Activated B cell treated with CpG ODN at 0.5 μM for 24 hours (primary cell): ENCODE measurements at regions not wholly inside any gene's neighbourhood (a gene's known extent, or its start where the extent isn't known, plus 50 kb on each side); places are given as distances from the start of the nearest gene placed in this dataset.
"Not testable (repeated sequence)": the region's sequence is repeated elsewhere in the genome, so short reads cannot be mapped to it uniquely, and the experiment has no call there.

Experiments
- ATAC-seq: fragments of 200-7000 bp; cut with Tn5 transposase; one replicate; pipeline ENCODE4 v1.10.0; 2021; ENCODE audit warnings: low read depth, mild to moderate bottlenecking, moderate library complexity
- CTCF ChIA-PET: fragments of 350-600 bp; sonication (Branson Sonifier 250); formaldehyde crosslinking; loops from one replicate; lab custom pipeline; 2021; ENCODE audit warnings: antibody characterized with exemption; lab: Charles Lee
- POLR2A ChIA-PET: fragments of 350-600 bp; sonication (Branson Sonifier 250); formaldehyde crosslinking; loops from one replicate; lab custom pipeline; 2021; ENCODE audit warnings: antibody characterized with exemption; lab: Charles Lee
- DNase-seq: peaks from one replicate; pipeline ENCODE4 v3.0.0; 2022
- H3K27ac Mint-ChIP-seq: one replicate; pipeline ENCODE4 v1.8.0; 2020; ENCODE audit warnings: mixed read lengths
- H3K27me3 Mint-ChIP-seq: one replicate; pipeline ENCODE4 v1.8.0; 2021; ENCODE audit warnings: mixed read lengths
- H3K36me3 Mint-ChIP-seq: one replicate; pipeline ENCODE4 v1.8.0; 2021; ENCODE audit warnings: low read depth, mixed read lengths
- H3K4me1 Mint-ChIP-seq: one replicate; pipeline ENCODE4 v1.8.0; 2021; ENCODE audit warnings: mixed read lengths
- H3K4me3 Mint-ChIP-seq: one replicate; pipeline ENCODE4 v1.8.0; 2020; ENCODE audit warnings: mild to moderate bottlenecking, mixed read lengths
- H3K9me3 Mint-ChIP-seq: one replicate; pipeline ENCODE4 v1.8.0; 2020; ENCODE audit warnings: mixed read lengths
- intact Hi-C: fragments of 100-400 bp; cut with micrococcal nuclease; formaldehyde crosslinking; loops from one replicate; pipeline ENCODE4 v1.15.1; 2024
- TF ChIP-seq, protein P1 (sequence below): fragments of 200-600 bp; IDR thresholded peaks from one replicate; pipeline ENCODE4 v1.8.0; 2022; ENCODE audit warnings: antibody characterized with exemption, mild to moderate bottlenecking

- Mint-ChIP-seq H3K36me3 (no peaks in the 10 kb centered on the region), H3K27ac (no peak overlapping the region), H3K9me3 (no peaks in the 10 kb centered on the region), H3K4me1 (no peaks in the 10 kb centered on the region), H3K4me3 (no peak overlapping the region), H3K27me3 (no peaks in the 10 kb centered on the region)
- POLR2A ChIA-PET: no interaction called here
- intact Hi-C loops: no loop called here
- TF ChIP-seq, protein P1, sequence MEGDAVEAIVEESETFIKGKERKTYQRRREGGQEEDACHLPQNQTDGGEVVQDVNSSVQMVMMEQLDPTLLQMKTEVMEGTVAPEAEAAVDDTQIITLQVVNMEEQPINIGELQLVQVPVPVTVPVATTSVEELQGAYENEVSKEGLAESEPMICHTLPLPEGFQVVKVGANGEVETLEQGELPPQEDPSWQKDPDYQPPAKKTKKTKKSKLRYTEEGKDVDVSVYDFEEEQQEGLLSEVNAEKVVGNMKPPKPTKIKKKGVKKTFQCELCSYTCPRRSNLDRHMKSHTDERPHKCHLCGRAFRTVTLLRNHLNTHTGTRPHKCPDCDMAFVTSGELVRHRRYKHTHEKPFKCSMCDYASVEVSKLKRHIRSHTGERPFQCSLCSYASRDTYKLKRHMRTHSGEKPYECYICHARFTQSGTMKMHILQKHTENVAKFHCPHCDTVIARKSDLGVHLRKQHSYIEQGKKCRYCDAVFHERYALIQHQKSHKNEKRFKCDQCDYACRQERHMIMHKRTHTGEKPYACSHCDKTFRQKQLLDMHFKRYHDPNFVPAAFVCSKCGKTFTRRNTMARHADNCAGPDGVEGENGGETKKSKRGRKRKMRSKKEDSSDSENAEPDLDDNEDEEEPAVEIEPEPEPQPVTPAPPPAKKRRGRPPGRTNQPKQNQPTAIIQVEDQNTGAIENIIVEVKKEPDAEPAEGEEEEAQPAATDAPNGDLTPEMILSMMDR: no peak
- DNase-seq (no peak), ATAC-seq (no peak)
- CTCF ChIA-PET: no interaction called here
Measured at GRCh38 chr2:122706757-122707223, 951.3 kb downstream of the TSN start.

- Mint-ChIP-seq H3K4me1 (no peaks in the 10 kb centered on the region), H3K4me3 (no peak overlapping the region), H3K9me3 (no peaks in the 10 kb centered on the region), H3K27me3 (no peaks in the 10 kb centered on the region), H3K27ac (no peak overlapping the region), H3K36me3 (no peaks in the 10 kb centered on the region)
- CTCF ChIA-PET: no interaction called here
- intact Hi-C loops: no loop called here
- no peak for DNase-seq
- TF ChIP-seq, protein P1: no peak
- POLR2A ChIA-PET: no interaction called here
- no peak for ATAC-seq
Measured at GRCh38 chr2:122707224-122707824, 951.9 kb downstream of the TSN start.

DNA sequence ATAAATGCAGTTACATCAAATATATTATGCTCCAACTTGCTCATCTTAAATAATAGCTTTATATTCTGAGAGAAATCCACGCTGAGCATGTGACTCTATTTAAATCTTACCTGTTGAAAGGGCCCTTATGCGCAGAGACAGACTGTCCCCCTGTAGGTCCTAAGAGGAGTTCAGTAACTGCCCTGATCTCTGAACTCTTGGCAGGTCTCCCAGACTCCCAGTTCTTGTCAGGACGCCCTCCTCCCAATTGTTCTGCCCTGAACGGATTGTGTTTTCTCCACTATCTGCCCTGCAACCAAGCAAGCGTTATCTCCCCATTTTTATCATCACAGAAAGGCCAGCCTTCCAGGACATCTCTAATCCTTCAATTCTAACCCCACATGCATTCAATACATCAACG is 954.6 kb downstream of the TSN start:
- no peak for DNase-seq
- CTCF ChIA-PET: no interaction called here
- H3K4me3 Mint-ChIP-seq: no peak overlapping the region
- ATAC-seq: no peak
- no peak overlapping the region for H3K27ac Mint-ChIP-seq
- no peaks in the 10 kb centered on the region for H3K27me3 Mint-ChIP-seq
- TF ChIP-seq, protein P1: no peak
- H3K9me3 Mint-ChIP-seq: peaks cover 13% of the 10 kb centered on the region
- no peaks in the 10 kb centered on the region for H3K36me3 Mint-ChIP-seq
- no peaks in the 10 kb centered on the region for H3K4me1 Mint-ChIP-seq
- intact Hi-C loops: no loop called here
- POLR2A ChIA-PET: no interaction called here

- Mint-ChIP-seq H3K4me3 (no peak overlapping the region), H3K36me3 (no peaks in the 10 kb centered on the region), H3K27ac (no peak overlapping the region), H3K9me3 (peaks cover 13% of the 10 kb centered on the region), H3K27me3 (no peaks in the 10 kb centered on the region), H3K4me1 (no peaks in the 10 kb centered on the region)
- intact Hi-C loops: no loop called here
- no peak for ATAC-seq
- ChIA-PET CTCF (no interaction called here), POLR2A (no interaction called here)
- no peak for DNase-seq
- TF ChIP-seq, protein P1: no peak
Measured at GRCh38 chr2:122713800-122714199, 958.3 kb downstream of the TSN start.

DNA sequence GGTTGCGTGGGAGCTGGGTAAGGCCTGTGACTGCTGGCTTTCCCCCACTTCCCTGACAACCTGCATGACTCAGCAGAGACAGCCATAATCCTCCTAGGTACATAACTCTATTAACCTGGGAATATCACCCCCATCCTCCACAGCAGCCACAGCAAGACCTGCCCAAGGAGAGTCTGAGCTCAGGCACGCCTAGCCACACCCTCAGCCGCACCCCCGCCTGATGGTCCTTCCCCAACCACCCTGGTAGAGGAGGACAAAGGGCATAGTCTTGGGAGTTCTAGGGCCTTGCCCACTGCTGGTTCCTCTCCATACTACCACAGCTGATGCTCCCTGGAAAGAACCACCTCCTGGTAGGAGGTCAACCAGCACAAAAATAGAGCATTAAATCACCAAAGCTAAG is 965.4 kb downstream of the TSN start:
- POLR2A ChIA-PET, H3K27me3 Mint-ChIP-seq, H3K9me3 Mint-ChIP-seq, H3K27ac Mint-ChIP-seq, H3K4me3 Mint-ChIP-seq, CTCF ChIA-PET, H3K4me1 Mint-ChIP-seq, H3K36me3 Mint-ChIP-seq, DNase-seq, ATAC-seq, intact Hi-C loops: not testable (repeated sequence)
